Suppressor macrophage treated with lipopolysaccharide for 1 hour (primary cell): ENCODE measurements at regions not wholly inside any gene's neighbourhood (a gene's known extent, or its start where the extent isn't known, plus 50 kb on each side); places are given as distances from the start of the nearest gene placed in this dataset.
"Not testable (repeated sequence)": the region's sequence is repeated elsewhere in the genome, so short reads cannot be mapped to it uniquely, and the experiment has no call there.

ENCODE experiments used
- DNase-seq, 3 donors: peaks; one replicate each; pipeline ENCODE4 v3.0.0-alpha.2; 2020 to 2022

- DNase-seq: no peak
These were observed 836.0 kb upstream of the PIK3C3 start for GRCh38 chr18:41119031-41119430.

DNA sequence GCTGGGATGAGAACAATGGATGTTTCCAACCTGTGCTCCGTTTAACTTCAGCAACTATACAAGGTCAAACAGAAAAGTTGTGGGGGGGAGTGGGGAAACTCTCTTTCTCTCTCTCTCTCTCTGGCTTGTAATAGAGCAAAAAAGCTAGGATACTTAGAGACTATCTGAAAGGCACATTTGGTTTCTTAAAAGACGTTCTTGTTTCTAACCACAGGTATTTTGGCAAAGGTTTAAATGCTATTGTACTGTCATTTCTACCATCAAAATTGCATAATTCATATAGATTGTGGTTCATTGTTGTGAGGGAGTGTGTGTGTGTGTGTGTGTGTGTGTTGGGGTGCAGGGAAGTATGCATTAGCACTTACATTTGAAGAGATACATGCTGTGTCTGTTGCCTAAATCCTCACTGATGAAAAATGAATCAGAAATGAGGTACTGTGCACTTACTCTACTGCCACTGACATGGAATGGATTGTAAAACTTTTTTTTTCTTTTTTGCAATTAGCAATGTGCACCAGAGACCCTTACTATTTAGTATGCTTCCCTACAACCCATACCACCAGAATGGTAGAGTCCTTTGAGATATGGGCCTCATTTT is 841.0 kb upstream of the PIK3C3 start:
- DNase-seq: no peak

DNA sequence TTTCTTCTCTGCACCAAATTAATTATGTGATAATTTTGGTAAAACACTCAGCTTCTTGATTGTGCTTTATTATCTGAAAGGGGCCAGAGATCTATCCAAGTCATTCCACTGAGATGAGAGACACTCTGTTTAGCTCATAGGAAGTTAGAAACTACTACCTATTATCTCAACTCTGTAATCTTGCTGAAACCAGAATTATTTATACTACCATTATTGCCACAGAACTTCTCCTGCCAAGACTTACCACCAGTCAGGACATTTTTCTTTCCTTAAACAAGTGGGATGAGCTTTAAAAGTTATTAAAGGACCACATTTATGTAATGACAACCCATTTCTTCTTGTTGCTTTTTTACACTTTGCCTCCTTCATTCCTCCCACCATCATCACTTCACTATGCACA is 855.6 kb upstream of the PIK3C3 start:
- DNase-seq: no peak

GRCh38 chr18:41096504-41096903 is 858.5 kb upstream of the PIK3C3 start:
- no peak for DNase-seq

- DNase-seq: no peak
These were observed 878.0 kb upstream of the PIK3C3 start for GRCh38 chr18:41077076-41077475.

DNA sequence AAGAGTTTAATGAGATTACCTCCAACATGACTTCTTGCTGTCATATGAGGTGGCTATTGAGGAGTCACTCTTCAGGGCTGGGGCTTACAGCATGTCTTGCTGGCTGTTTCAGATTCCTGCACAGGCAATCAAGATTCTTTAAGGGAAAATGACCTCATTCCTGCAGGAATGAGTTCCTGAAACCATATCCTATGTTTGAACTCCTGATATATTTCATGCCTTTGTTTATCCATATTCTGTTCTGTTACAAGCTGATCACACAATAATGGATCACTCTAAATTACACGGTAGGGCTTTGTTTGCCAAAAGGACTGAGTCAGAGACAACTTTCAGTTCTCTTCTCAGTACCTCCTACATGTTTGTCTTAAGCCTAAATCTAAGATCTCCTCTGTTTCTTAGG is 879.8 kb upstream of the PIK3C3 start:
- DNase-seq: no peak

DNA sequence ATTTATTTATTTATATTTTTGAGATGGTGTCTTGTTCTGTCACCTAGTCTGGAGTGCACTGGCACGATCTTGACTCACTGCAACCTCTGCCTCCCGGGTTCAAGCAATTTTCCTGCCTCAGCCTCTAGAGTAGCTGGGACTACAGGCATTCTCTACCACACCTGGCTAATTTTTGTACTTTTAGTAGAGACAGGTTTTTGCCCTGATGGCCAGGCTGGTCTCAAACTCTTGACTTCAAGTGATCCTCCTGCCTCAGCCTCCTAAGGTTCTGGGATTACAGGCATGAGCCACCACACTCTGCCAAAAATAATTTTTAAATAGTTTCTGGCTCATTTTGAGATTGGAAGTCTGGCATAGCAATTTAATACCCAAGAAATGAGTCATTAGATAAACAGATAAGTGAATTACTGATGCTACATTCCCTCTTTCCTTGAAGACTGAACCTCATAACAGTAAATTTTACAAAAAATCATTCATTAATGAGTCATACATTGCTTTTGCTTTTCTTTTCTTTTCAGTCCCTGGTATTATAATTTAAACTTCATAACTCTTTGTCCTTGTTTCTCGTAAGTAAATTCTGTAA is 881.6 kb upstream of the PIK3C3 start:
- no peak for DNase-seq

DNA sequence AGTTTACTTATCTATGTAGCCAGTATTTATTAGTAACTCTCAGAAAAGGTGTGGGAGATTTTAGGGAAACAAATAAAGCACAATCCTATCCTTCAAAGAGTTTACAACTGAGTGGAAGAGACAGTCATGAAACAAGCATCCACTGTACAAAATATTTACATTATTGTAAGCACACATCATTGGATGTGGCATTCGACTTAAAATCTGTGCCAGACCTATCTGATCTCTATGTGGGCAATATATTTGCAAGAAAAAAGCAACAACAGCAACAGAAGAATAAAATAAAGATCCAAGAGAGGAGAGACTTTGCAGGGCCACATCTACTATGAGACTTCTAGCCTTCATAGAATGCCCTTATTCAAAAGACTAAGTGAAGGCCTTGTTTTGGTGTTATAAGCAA is 882.1 kb upstream of the PIK3C3 start:
- no peak for DNase-seq

DNA sequence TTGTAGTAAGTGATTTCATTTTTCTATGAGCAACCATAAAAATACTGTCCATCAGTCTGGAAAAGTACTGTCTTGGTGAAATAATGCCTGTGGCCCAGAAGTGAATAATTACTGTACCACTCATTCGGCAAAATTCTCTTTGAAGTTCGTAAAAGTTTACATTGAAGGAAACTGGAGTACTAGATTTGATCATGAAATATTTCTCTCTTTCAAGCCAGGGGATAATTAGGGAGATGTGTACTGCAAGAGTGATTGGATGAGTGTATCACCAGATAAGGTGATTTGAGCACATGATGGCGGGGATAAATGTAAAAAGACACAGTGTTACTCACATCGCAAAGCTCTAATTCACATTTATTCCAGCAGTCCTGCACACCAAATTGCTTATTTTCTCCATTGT is 883.2 kb upstream of the PIK3C3 start:
- DNase-seq: no peak

DNA sequence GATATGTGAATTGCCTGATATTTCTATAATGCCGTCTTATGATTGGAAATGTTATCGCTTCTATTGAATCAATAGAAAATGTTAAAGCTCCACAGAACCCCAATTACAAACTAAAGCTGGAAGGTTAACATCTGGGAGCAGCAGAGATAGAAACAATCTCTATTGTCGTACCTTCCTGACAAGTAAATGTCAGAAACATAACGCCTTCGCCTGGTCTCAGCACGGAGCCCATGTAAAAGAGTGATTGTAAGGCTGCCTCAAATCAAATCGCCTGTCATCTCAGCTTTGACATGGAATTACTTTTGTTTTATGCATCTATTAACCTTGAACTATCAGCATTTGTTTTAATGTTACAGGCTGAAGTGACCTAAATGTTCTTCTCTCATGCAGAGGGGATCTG is 885.9 kb upstream of the PIK3C3 start:
- no peak for DNase-seq

- DNase-seq: no peak
These were observed 890.1 kb upstream of the PIK3C3 start for GRCh38 chr18:41064916-41065315.

GRCh38 chr18:41060967-41061366 is 894.1 kb upstream of the PIK3C3 start:
- no peak for DNase-seq

DNA sequence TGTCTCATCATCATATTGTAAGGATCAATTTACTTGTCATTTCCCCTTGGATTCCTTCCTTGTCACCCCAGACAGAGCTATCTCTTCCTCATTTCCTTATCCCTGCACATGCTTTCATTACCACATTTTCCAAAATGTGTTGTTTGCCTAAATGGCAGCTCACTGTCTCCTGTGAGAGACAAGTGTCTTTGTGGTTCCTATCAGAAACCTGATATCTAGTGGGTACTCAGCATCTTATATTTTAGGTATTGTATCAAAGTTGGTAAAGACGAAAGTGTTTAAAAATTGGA is 896.0 kb upstream of the PIK3C3 start:
- DNase-seq: no peak

- DNase-seq: no peak
These were observed 896.5 kb upstream of the PIK3C3 start for GRCh38 chr18:41058351-41059125.

DNA sequence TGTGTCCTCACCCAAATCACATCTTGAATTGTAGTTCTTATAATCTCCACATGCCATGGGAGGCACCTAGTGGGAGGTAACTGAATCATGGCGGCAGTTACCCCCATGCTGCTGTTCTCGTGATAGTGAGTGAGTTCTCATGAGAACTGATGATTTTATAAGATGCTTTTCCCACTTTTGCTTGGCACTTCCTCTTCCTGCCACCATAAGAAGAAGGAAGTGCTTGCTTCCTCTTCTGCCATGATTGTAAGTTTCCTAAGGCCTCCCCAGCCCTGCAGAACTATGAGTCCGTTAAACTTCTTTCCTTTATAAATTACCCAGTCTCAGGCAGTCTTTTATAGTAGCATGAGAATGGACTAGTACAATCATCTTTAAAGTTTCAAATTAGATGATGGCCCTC is 902.4 kb upstream of the PIK3C3 start:
- no peak for DNase-seq

DNA sequence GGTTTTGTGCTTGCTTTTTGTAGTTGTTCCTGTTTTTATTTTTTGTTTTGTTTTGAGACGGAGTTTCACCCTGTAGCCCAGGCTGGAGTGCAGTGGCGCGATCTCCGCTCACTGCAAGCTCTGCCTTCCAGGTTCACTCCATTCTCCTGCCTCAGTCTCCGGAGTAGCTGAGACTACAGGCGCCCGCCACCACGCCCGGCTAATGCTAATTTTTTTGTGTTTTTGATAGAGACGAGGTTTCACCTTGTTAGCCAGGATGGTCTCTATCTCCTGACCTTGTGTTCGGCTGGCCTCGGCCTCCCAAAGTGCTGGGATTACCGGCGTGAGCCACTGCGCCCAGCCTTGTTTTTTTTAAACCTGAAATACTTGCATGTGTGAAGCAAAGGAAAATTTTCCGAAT is 908.8 kb upstream of the PIK3C3 start:
- not testable (repeated sequence) for DNase-seq

DNA sequence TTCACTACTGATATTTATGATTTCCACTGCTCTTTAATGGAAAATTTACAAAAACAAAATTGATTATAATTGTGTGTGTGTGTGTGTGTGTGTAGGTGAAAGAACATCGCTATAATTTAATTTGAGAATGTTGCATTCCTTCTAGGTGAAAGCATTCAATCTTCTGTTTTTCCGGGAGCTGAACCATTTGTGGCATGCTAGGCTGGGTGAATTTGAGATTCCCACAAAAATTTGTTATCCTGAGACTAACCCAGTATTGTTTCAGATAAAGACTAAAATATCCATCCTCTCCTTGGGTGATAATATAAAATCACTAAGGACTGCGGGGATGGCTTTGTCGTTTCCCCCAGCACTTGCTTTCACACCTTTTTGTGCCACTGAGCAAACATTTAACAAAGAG is 911.2 kb upstream of the PIK3C3 start:
- DNase-seq: no peak

- no peak for DNase-seq
These were observed 912.2 kb upstream of the PIK3C3 start for GRCh38 chr18:41042866-41043265.

DNA sequence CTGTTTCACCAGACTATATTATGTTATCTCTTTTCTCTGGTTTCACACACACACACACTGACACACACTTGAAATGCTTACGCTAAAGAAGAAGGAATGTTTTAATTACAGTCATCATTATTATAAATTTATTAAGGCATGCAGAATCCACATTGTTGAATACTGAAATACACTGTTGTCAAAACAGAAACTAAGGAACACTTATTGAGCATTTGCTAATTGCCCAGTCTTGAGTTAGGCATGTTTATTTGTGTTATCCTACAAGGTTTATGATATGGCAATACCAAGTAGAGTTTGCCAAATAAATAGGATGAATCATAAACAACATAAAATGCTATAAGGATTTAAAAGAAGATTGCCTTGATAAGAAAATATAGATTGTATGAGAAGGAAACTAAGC is 917.0 kb upstream of the PIK3C3 start:
- DNase-seq: no peak

GRCh38 chr18:41036346-41036745 is 918.7 kb upstream of the PIK3C3 start:
- DNase-seq: no peak

- DNase-seq: no peak
These were observed 920.6 kb upstream of the PIK3C3 start for GRCh38 chr18:41034413-41034812.

DNA sequence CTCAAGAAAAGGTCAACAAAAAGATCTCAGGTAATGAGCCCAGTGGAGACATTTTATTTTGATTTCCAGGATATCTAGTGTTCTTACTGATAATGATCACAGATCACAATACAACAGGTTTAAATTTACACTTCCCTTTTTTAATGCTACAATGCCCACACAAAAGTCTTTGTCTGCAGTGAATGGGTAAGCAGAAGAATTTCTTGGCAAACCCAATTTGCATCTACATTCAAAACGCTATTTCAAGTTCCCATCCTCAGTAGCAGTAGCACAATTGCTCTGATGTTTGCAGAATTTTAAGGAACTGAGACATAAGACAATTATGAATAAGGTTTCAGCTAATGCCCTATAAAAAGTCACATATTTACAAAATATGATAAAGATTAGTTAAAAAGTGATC is 929.4 kb upstream of the PIK3C3 start:
- no peak for DNase-seq

DNA sequence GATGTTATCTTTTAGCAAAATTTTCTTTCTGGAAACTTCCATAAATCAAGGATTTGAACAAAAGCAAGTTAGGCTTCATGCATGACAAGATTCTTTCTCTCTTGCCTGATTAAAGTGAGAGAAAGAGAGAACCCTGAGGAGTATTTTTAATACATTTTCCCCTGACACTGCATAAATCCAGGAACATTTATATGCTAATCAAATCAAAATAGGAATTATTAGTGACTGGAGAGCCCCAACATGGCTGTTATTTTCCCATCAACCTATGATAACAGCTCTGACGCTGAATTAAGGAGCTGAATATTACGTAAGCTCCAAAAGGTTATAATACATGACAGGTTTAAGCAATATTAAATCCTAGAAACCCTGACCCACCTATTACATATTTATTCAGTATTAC is 930.2 kb upstream of the PIK3C3 start:
- no peak for DNase-seq

DNA sequence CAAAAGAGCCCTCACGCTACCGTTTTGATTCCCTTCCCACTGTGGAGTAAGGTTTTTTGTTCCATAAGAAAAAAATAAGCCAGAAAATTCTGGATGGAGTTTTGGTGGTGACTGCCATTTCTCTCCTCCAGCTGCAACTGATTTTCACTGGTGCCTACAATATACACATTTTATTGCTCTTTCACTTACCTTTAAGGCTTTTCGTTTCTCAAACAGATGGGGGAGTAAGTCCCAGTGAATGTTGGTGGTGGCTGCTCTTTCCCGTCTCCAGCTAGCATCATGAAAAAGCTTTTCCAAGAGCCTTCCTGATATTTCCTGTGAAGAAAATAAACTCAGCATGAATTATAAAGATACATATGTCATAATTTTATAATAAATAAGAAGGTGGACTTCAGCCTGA is 932.5 kb upstream of the PIK3C3 start:
- no peak for DNase-seq

DNA sequence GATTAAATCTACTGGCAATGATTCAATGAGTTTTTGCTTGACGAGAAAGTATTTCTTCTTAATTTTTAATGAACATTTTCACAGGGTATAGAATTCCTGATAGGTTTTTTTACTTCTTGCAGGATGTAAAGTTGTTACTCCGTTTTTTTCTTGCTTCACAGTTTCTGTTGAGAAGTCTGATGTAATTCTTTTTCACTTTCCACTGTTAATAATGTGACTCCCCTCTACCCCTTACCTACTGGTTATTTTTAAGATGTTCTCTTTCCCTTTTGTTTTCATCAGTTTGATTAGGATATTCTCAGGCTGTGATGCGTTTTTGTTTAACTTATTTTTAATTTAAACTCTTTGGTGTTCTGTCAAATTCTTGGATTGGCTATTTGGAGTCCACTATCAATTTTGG is 933.9 kb upstream of the PIK3C3 start:
- DNase-seq: no peak
